Activated CD8-positive, alpha-beta memory T cell treated with anti-CD3 and anti-CD28 coated beads, Interleukin-2, amount 50 U/mL, for 48 hours (primary cell): ENCODE measurements at regions not wholly inside any gene's neighbourhood (a gene's known extent, or its start where the extent isn't known, plus 50 kb on each side); places are given as distances from the start of the nearest gene placed in this dataset.
"Not testable (repeated sequence)": the region's sequence is repeated elsewhere in the genome, so short reads cannot be mapped to it uniquely, and the experiment has no call there.

ENCODE experiments used
- DNase-seq: peaks from one replicate; pipeline ENCODE4 v3.0.0-alpha.2; 2020

DNA sequence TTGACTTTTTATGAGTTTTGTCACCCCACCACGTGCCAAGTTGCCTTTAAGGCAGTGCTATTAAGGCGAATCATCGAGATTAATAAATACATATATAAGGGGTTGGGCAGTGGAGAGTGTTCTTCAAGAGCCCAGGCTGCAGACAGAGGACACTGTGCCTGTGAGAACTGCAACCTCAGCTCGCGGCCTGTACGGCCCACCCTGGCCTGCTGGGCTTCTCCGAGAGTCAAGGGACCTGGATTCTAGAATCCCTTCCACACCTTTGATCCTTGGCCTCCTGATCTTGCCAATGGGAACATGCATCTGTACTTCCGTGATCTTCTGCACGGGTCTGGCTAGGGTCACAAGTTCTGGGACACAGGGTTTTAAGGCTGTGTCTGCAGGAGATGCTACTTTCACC, 54.5 kb downstream of the IRX5 start:
- no peak for DNase-seq

DNA sequence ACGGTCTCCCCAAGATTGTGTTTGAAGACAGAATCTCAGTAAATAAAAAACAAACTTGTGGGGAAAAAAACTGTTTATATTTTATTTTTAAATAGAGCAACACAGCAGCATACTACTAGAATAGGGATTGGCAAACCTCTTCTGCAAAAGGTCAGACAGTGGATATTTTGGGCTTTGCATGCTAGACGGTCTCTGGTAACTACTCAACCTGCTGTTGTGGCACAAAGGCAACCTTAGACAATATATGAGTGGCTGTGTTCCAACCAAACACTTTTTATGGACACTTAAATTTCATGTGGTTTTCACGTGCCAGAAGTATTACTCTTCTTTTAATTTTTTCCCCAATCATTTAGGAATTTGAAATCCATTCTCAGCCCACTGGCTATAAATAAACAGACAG, 55.0 kb downstream of the IRX5 start:
- DNase-seq: no peak

DNA sequence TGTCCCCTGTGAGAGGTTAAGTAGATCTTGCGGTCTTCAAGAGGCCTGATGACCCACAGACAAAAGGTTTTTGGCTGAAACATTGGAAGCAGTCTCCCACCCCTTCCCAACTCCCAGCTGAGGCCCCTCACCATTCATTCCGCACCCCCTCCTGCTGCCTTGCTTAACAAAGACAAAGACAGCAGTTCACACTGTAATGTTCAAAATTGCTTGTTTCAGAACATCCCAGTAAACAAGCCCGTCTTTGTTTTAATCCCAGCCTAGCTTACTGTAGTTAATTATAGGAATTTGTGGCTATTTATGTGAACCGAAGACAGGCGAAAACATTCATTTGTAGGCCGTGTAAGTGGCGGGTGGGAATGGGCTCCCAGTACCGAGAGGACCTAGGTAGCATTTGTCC, 55.7 kb downstream of the IRX5 start:
- no peak for DNase-seq

DNA sequence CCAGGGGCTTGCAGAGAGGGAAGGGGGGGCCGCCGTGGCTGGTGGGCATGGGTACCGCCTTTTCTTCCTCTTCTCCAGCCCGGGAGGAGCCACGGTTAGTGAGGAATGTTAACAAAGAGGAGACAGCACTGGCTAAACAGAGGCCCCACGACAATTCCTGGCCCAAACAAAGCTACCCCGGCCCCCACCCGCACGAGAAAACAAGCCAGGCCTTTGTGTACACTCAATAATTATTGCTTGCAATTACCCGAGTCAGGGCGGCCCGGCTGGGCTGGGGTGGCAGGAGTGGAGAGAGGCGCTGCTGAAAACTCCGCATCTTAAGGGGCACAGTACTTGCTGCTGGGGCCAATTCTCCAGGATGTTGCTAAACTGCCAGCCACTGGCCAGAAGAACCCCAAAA, 56.4 kb downstream of the IRX5 start:
- no peak for DNase-seq

DNA sequence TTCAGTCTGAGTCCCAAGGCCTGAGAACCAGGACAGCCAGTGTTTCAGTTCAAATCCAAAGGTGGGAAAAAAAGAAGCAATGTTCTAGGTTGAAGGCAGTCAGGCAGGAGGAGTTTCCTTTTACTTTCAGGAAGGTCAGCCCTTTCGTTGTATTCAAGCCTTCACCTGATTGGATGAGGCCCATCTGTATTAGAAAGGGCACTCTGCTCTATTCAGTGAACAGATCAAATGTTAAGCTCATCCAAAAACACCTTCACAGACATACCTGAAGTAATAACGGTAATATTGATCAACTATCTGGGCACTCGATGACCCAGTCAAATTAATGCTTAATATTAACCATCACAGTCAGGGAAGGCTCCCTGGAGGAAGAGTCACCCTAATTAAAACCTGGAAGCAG, 60.9 kb downstream of the IRX5 start:
- DNase-seq: no peak

DNA sequence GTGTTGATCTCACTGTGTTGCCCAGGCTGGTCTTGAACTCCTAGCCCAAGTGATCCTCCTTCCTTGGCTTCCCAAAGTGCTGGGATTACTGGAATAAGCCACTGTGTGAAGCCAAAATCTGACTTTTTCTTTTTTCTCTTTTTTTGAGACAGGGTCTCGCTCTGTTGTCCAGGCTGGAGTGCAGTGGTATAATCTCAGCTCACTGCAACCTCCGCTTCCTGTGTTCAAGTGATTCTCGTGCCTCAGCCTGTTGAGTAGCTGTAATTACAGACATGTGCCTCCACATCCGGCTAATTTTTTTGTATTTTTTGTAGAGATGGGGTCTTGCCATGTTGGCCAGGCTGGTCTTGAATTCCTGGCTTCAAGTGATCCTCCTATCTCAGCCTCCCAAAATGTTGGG, 61.3 kb downstream of the IRX5 start:
- not testable (repeated sequence) for DNase-seq

DNA sequence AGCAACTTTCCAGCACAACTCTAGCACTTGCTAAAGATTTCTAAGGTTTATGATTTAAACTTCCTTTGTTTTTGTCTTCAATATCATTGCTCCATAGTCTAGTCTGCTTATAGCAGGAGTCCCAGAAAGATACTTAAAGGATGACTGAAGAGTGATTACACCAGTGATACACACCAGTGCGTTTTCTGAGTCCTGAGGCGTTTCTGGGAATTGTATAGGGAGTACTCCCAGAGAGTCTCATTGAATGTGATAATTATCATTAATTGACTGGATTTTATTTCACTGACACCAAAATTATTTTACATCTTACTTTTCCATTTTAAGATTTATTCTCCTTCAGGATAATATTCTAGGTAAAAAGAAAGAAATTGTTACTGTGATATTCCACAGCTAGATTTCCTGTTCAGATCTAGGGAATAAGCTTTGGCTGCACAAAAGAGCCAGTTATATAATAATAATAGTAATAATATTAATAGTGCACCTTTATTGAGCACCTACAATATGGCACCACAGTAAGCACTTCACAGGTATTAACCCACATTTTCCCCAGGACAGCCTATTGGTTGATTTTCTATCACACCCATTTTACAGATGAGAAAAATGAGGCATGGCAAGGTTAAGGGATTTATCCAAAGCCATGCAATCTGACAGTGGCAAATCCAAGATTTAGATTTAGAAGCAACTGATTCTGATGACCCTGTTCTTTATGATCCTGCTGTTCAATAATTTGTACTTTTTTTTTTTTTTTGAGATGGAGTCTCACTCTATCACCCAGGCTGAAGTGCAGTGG, 62.6 kb downstream of the IRX5 start:
- DNase-seq: no peak

DNA sequence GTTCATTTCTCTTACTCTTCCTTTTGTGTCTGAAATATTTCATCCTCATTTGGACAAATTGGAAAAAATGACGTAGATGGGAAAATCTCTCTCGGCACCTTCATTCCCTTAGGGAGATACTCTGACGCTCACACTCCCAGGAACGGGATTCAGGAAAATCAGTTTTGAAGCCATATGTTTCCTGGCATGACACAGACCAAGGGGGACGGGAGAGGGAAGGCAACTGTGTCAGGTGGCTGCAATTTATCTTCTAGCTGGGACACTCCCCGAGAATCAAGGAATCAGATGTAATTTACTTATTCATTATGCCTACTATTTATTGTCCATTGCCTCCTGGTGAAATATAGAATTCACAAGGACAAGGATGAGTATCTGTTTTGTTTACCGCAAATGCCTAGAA, 65.5 kb downstream of the IRX5 start:
- DNase-seq: no peak

DNA sequence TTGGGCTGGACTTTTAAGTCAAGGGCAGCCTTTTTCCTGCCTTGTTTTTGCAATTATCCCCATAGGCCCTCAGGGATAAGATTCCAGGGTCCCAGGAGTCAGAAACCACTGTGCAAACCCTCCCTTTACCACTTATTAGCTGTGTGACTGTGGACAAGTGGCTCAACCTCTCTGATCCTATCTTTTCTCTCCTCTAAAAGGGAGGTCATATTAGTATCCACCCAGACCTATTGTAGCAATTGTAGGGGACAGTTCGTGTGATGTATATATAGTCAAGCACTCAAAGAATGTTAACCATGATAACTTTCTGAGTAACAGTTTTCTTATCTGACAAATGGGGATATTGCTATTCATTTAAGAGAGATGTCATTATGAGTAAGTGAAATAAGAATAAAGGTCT, 68.2 kb downstream of the IRX5 start:
- no peak for DNase-seq

DNA sequence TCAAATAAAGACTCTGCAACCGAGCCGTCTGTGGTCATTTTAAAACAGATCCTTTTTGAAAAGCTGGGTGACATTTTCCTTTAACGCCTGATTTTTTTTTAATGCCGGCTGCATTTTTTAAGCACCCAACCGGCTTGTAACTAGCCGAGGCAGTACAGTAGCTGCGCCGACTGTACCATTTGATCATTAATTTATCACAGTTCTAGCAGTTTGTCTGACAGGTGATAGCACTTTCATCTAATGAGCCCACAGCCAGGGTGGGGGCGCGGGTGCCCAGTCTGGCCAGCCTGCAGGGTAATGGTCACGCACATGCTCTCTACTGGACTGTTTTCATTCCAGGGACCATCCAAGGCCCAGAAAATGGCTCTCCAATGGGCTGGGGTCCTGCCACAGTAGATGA, 68.8 kb downstream of the IRX5 start:
- DNase-seq: no peak

DNA sequence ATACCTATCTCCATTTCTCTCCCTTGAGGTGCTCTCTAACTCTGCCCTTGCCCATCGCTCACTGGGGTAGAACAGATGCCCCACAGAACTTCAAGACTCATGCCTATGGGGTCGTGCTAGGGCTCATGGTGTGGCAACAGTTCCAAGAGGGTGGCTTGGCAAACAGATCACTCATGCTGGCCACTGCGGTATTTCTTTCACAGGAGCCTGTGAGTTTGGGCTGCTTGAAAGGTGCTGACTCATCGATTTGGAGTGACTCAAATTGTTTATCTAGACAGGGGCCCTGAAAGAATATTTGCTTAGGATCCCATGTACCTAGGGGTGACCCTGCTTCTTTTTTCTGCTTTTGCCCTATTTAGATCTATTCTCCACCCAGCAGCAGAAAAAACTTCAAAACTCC, 69.9 kb downstream of the IRX5 start:
- no peak for DNase-seq

DNA sequence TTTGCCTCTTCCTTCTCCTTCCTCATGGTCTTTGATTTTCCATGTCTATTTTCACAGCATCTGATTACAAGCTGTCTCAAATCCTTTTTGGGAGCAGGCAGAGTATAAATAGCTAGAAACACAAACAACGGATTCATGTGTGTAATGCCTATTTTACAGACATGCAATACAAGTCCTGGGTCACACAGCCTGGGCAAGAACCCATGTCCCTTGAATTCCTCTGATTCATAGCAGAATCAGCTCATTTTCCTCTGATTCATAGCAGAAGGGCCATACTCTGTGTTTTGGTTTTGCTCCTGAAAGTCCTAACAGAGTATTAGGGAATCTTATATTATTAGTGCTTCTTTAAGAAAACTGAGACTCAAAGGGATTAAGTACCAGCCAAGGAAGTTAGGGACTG, 71.3 kb downstream of the IRX5 start:
- DNase-seq: no peak

DNA sequence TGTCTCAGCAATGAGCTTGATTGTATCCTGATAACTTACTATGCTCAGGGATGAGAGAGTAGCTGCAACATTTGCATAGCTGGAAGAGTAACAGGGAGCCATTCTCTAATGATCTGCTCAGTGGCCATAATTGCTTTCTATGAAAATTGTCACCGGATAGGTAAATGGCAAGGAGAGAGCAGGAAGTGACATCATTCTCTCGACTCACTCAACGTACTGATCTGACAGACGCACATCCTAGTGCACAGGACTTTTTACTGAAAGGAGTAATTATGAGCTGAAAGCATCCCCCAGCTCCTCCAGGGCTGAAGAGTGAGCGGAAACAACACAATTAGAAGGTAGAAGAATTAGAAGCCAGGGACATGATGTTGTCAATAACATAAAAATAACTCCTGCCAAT, 71.8 kb downstream of the IRX5 start:
- DNase-seq: no peak

DNA sequence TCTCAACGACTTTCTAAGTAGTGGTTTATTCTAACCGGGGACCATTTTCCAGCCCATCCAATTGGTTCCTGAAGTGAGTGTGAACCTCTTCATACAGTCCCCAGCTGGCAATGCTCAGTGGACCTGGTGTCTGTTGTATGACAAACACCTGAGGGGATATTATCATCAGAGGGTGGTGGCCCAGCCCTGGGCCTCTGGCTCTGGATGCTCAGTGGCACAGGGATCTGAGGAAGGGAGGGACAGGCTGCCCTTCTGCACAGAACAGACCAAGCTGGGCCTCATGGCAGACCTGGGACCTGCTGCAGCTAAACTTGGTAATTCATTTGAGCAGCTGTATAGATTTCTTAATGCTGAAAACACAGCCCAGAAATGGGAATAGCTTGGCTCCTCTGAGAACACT, 72.6 kb downstream of the IRX5 start:
- DNase-seq: no peak

DNA sequence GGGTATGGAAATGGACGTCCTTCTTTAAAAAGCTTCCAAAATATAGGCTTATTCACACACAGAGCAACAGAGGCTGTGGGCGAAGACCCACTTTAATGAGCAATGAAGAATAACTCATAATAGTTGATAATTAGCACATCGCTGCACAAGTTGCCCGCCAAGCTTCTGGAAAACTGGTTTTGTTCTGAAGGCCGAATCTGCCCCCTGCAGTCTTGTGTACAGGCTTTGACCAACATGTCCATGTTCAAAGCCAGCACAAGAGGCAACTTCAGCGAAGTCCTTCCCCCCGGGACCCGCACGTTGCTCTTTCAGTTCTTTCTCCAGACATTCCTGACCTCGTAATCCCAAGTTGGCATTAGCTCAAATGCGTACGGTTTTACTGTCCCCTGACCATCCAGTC, 73.3 kb downstream of the IRX5 start:
- no peak for DNase-seq

DNA sequence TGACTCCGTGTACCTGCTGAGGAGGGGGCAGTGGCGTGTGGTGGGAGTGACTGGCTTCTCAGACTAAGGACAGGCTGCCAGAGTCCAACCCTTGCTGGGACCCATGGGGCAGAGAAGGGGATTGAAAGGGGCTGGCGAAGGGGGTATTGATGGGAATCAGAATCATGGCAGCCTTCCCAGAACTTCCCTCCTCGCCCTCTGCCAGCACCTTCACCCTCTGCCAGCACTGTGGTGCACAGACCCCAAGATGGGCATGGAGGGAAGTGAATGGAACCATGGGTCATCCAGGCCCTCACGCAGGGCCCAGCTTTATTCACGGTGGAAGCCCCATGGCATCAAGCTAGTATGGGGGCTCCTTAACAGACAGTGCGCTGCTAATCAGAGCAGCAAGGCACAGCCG, 76.8 kb downstream of the IRX5 start:
- DNase-seq: no peak

DNA sequence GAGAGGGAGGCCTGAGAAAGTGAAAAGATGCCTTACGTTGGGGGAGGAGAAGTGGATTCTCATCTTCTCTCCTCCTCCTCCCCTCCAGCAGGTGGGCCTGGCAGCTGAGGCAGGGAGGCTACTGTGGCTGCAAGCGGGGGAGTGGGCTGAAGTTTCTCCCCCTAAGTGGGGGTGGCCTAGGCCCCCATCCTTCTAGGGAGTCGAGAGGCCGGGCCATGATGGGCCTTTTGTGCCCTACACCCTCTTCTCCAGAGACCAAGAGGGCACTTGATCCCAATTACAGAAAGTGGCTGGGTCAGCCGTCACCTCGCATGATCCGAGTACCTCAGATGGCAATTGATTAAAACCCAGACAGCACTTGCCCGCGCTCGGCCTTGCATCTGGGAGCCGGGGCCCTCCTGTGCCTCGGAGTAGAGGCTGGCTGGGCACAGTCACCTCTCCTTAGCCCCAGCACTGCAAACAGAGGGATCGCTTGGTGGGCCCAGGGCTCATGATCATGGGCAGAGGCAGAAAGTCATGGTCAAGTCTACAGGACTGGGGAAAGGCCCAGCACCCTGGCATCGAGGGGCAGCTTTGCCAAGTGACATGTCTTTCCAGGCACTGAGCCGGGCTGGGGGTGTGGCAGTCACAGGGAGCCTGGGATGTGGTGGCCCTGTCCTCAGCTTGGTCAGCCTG, 78.3 kb downstream of the IRX5 start:
- DNase-seq: no peak

DNA sequence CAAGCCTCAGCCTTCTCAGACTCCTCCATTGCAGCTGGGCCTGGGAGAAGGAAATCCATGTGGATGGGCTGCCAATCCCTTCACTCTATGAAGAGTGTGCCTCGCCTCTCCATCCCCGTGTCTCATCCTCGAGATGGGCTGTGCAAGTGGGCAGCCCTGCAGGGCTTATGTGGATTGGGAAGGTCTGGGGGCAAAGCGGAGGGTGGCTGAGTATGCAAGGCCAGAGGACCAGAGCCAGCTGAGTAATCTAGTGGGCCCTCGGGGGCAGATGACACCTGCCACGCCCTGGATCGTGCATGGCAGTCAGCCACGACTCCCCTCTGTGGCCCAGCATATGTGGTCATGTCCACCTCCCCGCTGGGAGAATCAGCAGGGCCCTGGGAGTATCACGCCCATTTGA, 78.9 kb downstream of the IRX5 start:
- DNase-seq: no peak

DNA sequence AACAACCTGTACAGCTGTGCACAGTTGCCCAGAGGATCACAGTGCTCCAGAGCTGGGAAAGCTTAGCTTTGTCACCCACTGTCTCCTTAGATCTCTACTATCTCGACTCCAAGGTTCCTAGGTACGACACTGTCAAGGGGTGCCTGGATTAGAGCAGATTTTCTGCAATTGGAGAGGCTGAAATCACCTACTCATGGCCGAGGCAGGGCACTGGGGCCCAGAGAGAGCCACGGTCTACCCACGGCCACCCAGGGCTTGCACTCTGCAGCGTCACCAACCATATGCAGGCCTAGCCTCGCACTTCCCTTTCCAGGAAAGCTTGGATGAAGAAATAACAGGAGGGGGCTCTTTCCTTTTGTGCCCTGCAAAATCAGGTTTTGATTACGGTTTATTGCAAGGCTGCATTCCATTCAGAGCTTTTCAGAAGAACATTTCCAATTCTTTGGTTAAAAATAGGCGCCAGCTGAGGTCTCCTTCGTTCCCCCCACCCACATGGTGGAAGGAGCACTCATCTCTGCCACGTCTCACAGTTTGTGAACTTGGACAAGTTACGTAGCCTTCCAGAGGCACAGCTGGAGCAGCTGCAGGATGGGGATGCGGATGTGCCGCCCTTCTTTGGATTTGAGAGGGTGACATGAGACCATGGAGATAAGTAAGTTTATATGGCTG, 80.0 kb downstream of the IRX5 start:
- DNase-seq: no peak

DNA sequence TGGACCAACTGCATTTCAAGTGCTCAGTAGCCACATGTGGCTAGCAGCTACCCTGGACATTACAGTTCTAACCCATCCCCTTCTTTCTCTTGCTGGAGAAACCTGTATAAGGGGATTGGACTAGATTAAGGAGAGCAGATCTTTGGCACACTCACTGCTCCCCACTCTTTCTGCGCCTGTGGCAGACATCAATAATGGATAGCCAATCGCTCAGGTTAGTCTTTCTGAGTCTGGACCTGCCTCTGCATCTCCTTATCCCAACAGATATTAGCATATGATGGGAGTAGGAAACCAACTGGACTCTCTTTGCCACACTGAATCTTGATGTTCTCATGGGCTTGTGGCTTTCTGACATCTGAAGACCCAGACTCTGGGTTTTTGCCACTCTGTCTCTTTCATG, 81.7 kb downstream of the IRX5 start:
- no peak for DNase-seq

DNA sequence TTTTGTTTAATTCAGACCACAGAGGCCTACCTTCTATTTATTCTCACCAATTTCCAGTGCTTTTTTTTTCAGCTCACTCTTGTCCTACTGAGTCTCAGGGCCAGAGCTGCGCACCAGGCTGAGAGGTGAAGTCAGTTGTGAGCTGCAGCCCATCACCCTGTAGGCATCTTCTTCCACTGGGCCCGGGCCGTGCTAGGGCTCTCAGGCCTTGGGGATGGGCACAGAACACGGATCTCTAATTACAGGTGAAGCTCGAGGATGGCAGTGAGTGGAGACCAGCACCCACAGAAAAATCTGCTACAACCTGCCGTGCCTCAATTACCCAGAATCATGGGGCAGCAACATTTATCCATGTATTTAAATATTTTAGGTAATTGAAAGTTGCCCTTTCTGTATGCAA, 82.1 kb downstream of the IRX5 start:
- DNase-seq: no peak

DNA sequence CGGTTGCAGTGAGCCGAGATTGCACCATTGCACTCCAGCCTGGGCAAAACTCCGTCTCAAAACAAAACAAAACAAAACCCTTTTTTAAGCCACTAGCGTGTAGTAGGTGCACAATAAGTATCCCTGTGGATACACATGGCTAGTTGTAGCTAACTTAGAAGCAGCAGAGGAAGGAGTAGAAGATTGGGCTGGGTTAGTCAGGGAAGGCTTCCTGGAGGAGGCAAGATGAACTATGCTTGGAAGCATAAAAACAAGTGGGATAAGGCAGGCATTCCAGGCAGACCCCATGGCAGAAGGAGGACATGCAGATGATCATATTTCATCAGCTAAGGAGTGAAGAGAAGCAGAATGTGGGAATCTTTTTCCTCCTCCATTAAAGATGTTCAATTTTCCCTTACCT, 83.4 kb downstream of the IRX5 start:
- no peak for DNase-seq

DNA sequence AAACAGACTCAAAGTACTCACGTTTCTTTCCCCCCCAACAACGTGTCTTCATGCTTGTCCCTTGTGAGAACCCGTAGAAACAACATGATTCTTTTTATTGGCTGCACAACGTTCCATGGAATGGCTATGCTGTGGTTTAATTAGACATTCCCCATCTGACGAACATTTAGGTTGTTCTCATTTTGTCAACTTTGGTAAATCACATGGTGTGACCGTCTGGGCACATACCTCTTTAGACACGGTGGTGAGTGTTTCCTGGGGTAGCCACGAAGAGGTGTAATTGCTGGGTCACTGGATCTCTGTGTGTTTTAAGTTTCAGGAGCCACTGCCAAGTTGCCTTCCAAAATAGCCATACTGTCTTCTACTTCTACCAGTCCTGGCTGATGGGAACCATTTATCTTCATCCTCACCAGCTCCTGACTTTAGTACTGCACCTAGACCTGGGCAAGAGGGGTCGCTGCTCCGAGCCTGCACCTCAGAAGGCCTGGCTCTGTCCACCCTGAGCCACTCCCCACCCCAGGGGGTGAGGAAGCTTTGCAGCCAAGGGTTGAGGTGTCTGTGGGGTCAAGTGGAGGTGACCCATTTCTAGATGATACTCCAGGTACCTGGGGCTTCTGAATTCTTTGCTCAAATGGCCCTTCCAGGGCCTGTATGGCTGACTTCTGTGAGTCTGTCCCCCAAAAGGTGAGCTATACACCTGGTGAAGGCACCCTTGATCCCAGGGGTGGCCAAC, 84.7 kb downstream of the IRX5 start:
- DNase-seq: no peak

DNA sequence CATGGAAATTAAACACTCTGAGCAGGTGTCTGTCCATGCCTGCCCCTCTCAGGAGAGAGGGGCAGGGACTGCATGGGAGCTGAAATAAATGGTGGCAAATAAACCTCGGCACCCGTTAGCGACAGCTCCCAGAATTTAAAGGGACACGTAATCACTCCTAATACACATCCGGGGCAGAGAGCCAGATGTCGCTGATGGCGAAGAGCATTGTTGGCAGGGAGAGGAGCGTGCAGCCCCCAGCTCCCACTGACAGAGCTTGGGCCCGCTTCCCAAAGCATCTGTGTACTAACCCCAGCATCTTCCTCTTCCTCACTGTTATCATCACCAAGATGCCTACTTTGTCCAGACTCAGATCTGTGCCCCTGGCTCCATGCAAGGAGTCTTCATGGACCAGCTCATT, 85.8 kb downstream of the IRX5 start:
- DNase-seq: no peak
